SK-N-SH treated with all-trans-retinoic acid at 6 μM for 48 hours (cell line): ENCODE measurements at regions not wholly inside any gene's neighbourhood (a gene's known extent, or its start where the extent isn't known, plus 50 kb on each side); places are given as distances from the start of the nearest gene placed in this dataset.

Experiments used
- BACH2 ChIP-seq: fragments of 250-450 bp; sonication (Bioruptor Pico); IDR thresholded peaks from 2 replicates; pipeline ENCODE4 v1.9.0; 2021; ENCODE audit warnings: mild to moderate bottlenecking, borderline replicate concordance
- CSDC2 ChIP-seq: fragments of 250-450 bp; sonication (Bioruptor Pico); IDR thresholded peaks from 2 replicates; pipeline ENCODE4 v1.5.0; 2020; ENCODE audit warnings: mild to moderate bottlenecking, moderate library complexity
- PPARA ChIP-seq: fragments of 250-450 bp; sonication (Bioruptor Pico); IDR thresholded peaks from 2 replicates; pipeline ENCODE4 v1.5.0; 2020; ENCODE audit warnings: mild to moderate bottlenecking, borderline replicate concordance
- TCF4 ChIP-seq: fragments of 250-450 bp; sonication (Bioruptor Pico); IDR thresholded peaks from 2 replicates; pipeline ENCODE4 v1.8.0; 2021; ENCODE audit warnings: mild to moderate bottlenecking, moderate library complexity, borderline replicate concordance
- TOX ChIP-seq: fragments of 250-450 bp; sonication (Bioruptor Pico); IDR thresholded peaks from 2 replicates; pipeline ENCODE4 v1.8.0; 2021; ENCODE audit warnings: mild to moderate bottlenecking, moderate library complexity, borderline replicate concordance
- ZFP3 ChIP-seq: fragments of 250-450 bp; sonication (Bioruptor Pico); IDR thresholded peaks from 2 replicates; pipeline ENCODE4 v1.5.0; 2020; ENCODE audit warnings: mild to moderate bottlenecking, moderate library complexity
- ZFP30 ChIP-seq: fragments of 450-650 bp; formaldehyde crosslinking; IDR thresholded peaks from 2 replicates; pipeline ENCODE4 v1.5.0; 2022; ENCODE audit warnings: mild to moderate bottlenecking, moderate library complexity
- ZNF565 ChIP-seq: fragments of 450-650 bp; formaldehyde crosslinking; conservative IDR thresholded peaks from 2 replicates; pipeline ENCODE4 v1.5.0; 2020; ENCODE audit warnings: low read depth, mild to moderate bottlenecking, moderate library complexity
- ZNF70 ChIP-seq: fragments of 450-650 bp; formaldehyde crosslinking; IDR thresholded peaks from 2 replicates; pipeline ENCODE4 v1.5.0; 2020; ENCODE audit warnings: mild to moderate bottlenecking, moderate library complexity
- TF ChIP-seq, protein P1 (sequence below): fragments of 250-450 bp; sonication (Bioruptor Pico); IDR thresholded peaks from 2 replicates; pipeline ENCODE4 v1.5.1; 2021; ENCODE audit warnings: mild to moderate bottlenecking, moderate library complexity
- TF ChIP-seq, protein P2 (sequence below): fragments of 250-450 bp; sonication (Bioruptor Pico); IDR thresholded peaks from 2 replicates; pipeline ENCODE4 v1.8.0; 2020; ENCODE audit warnings: mild to moderate bottlenecking, moderate library complexity, borderline replicate concordance
- TF ChIP-seq, protein P3 (sequence below): fragments of 250-450 bp; sonication (Bioruptor Pico); IDR thresholded peaks from 2 replicates; pipeline ENCODE4 v1.5.0; 2020; ENCODE audit warnings: mild to moderate bottlenecking, moderate library complexity

DNA sequence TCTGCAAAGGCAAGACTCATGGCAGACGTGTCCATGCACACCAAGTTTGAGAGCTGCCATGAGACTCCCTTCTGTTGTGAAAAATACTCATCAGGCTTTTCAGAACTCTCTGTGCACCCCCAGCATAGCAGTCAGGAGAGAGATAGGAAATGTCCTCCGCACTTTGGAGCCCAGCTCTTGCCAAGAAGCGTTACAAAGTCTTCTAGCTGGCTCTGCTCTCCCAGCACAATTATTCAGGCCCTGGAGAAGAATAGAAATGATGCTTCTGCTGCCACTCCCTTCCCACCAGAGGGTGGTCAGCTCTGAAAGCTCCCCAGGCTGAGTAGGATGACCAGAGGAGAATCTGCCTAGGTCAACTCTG is 594.4 kb upstream of the ID2 start:
- TF ChIP-seq ZFP3 (CRISPR knock-in tag): no peak
- TF ChIP-seq BACH2 (CRISPR knock-in tag): no peak
- TF ChIP-seq TCF4 (CRISPR knock-in tag): no peak
- no peak for TF ChIP-seq PPARA (CRISPR knock-in tag)
- TF ChIP-seq ZFP30 (CRISPR knock-in tag): no peak
- TF ChIP-seq CSDC2 (CRISPR knock-in tag): no peak
- TF ChIP-seq, protein P1, sequence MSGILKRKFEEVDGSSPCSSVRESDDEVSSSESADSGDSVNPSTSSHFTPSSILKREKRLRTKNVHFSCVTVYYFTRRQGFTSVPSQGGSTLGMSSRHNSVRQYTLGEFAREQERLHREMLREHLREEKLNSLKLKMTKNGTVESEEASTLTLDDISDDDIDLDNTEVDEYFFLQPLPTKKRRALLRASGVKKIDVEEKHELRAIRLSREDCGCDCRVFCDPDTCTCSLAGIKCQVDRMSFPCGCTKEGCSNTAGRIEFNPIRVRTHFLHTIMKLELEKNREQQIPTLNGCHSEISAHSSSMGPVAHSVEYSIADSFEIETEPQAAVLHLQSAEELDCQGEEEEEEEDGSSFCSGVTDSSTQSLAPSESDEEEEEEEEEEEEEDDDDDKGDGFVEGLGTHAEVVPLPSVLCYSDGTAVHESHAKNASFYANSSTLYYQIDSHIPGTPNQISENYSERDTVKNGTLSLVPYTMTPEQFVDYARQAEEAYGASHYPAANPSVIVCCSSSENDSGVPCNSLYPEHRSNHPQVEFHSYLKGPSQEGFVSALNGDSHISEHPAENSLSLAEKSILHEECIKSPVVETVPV: no peak
- TF ChIP-seq TOX: no peak
- TF ChIP-seq, protein P2, sequence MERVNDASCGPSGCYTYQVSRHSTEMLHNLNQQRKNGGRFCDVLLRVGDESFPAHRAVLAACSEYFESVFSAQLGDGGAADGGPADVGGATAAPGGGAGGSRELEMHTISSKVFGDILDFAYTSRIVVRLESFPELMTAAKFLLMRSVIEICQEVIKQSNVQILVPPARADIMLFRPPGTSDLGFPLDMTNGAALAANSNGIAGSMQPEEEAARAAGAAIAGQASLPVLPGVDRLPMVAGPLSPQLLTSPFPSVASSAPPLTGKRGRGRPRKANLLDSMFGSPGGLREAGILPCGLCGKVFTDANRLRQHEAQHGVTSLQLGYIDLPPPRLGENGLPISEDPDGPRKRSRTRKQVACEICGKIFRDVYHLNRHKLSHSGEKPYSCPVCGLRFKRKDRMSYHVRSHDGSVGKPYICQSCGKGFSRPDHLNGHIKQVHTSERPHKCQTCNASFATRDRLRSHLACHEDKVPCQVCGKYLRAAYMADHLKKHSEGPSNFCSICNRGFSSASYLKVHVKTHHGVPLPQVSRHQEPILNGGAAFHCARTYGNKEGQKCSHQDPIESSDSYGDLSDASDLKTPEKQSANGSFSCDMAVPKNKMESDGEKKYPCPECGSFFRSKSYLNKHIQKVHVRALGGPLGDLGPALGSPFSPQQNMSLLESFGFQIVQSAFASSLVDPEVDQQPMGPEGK (CRISPR knock-in tag): no peak
- TF ChIP-seq, protein P3, sequence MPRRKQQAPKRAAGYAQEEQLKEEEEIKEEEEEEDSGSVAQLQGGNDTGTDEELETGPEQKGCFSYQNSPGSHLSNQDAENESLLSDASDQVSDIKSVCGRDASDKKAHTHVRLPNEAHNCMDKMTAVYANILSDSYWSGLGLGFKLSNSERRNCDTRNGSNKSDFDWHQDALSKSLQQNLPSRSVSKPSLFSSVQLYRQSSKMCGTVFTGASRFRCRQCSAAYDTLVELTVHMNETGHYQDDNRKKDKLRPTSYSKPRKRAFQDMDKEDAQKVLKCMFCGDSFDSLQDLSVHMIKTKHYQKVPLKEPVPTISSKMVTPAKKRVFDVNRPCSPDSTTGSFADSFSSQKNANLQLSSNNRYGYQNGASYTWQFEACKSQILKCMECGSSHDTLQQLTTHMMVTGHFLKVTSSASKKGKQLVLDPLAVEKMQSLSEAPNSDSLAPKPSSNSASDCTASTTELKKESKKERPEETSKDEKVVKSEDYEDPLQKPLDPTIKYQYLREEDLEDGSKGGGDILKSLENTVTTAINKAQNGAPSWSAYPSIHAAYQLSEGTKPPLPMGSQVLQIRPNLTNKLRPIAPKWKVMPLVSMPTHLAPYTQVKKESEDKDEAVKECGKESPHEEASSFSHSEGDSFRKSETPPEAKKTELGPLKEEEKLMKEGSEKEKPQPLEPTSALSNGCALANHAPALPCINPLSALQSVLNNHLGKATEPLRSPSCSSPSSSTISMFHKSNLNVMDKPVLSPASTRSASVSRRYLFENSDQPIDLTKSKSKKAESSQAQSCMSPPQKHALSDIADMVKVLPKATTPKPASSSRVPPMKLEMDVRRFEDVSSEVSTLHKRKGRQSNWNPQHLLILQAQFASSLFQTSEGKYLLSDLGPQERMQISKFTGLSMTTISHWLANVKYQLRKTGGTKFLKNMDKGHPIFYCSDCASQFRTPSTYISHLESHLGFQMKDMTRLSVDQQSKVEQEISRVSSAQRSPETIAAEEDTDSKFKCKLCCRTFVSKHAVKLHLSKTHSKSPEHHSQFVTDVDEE (CRISPR knock-in tag): no peak
- no peak for TF ChIP-seq ZNF565
- TF ChIP-seq ZNF70 (CRISPR knock-in tag): no peak
